Mesothelial cell of epicardium (in vitro differentiated cells): ENCODE measurements at regions not wholly inside any gene's neighbourhood (a gene's known extent, or its start where the extent isn't known, plus 50 kb on each side); places are given as distances from the start of the nearest gene placed in this dataset.

Source experiments
- DNase-seq, 2 experiments: peaks; one replicate each; pipeline ENCODE4 v3.0.0; 2021; ENCODE audit warnings: low spot score in 2 of 2; ENCODE audit not compliant: unreplicated experiment in 2 of 2
- H3K27ac Mint-ChIP-seq: 2 replicates; pipeline ENCODE4 v1.8.0; 2021; ENCODE audit warnings: mixed read lengths
- H3K27me3 Mint-ChIP-seq: 2 replicates; pipeline ENCODE4 v1.8.0; 2021; ENCODE audit warnings: low read depth, mixed read lengths
- H3K36me3 Mint-ChIP-seq: 2 replicates; pipeline ENCODE4 v1.8.0; 2021; ENCODE audit warnings: mixed read lengths
- H3K4me1 Mint-ChIP-seq: 2 replicates; pipeline ENCODE4 v1.8.0; 2021; ENCODE audit warnings: mixed read lengths
- H3K4me3 Mint-ChIP-seq: 2 replicates; pipeline ENCODE4 v1.8.0; 2021; ENCODE audit warnings: mild to moderate bottlenecking, moderate library complexity, mixed read lengths
- H3K9me3 Mint-ChIP-seq: 2 replicates; pipeline ENCODE4 v1.8.0; 2021; ENCODE audit warnings: mixed read lengths
- TF ChIP-seq, protein P1 (sequence below): fragments of 200-600 bp; sonication (generic); IDR thresholded peaks from one replicate; pipeline ENCODE4 v1.5.0; 2021; ENCODE audit warnings: antibody characterized with exemption; ENCODE audit not compliant: unreplicated experiment

DNA sequence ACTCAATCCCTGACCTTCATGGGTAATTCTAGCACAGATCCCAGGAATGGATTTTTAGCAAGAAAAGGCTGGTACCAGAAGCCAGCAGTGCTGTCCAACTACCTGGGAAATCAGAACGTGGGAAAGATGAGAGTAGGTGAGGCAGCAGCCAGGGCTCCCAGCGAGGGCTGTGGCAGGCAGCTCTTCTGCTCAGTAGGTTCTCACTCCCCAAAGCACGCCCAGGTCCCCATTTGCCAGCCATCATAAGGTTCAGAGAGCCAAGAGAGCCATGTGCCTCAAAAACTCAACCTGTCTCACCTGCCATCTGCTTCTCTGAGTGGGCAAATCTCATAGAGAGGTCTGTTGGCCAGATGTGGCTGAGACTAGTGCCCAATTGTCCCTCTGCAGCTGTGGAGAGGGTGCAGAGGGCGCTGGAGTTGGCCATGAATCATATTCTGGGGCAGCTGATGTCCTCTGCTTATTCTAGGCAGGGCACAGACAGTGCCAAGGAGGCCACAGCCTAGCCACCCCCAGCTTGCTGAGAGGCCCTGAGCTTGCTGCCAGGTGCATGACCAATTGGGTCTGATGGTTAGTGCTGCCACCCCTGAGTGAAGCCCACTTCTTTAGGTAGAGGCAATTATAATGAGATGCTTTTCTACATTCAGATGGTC lies 81.7 kb upstream of the GATB start:
- H3K9me3 Mint-ChIP-seq, result peaks cover 3% of the 10 kb centered on the region
- peaks cover 6% of the 10 kb centered on the region for H3K27me3 Mint-ChIP-seq
- no peaks in the 10 kb centered on the region for H3K4me1 Mint-ChIP-seq
- TF ChIP-seq, protein P1, sequence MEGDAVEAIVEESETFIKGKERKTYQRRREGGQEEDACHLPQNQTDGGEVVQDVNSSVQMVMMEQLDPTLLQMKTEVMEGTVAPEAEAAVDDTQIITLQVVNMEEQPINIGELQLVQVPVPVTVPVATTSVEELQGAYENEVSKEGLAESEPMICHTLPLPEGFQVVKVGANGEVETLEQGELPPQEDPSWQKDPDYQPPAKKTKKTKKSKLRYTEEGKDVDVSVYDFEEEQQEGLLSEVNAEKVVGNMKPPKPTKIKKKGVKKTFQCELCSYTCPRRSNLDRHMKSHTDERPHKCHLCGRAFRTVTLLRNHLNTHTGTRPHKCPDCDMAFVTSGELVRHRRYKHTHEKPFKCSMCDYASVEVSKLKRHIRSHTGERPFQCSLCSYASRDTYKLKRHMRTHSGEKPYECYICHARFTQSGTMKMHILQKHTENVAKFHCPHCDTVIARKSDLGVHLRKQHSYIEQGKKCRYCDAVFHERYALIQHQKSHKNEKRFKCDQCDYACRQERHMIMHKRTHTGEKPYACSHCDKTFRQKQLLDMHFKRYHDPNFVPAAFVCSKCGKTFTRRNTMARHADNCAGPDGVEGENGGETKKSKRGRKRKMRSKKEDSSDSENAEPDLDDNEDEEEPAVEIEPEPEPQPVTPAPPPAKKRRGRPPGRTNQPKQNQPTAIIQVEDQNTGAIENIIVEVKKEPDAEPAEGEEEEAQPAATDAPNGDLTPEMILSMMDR, result no peak
- H3K36me3 Mint-ChIP-seq, result no peaks in the 10 kb centered on the region
- H3K4me3 Mint-ChIP-seq, result no peak overlapping the region
- no peak overlapping the region for H3K27ac Mint-ChIP-seq
- no peak for DNase-seq

DNA sequence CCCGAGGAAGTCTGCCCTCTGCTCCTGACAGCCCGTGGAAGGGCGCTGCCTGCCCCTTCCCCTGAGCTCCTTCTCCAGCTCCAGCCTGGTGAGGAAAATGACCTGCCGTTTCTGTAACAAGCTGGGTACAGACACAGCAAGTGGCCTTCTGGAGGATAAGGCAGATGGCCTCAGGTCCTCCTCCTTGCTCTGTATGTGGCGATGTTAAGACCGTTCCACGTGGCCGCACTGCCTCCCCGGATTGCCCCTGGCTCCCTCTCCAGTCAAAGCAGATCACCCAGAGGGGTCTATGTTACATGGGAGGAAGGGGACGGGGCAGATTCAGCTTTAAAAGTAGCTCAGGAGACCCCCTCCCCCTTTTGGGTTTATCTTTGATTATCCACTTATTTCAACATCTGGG lies 80.3 kb upstream of the GATB start:
- Mint-ChIP-seq H3K4me1 (no peaks in the 10 kb centered on the region), H3K27ac (no peak overlapping the region), H3K36me3 (no peaks in the 10 kb centered on the region), H3K4me3 (no peak overlapping the region), H3K9me3 (peaks cover 3% of the 10 kb centered on the region), H3K27me3 (peaks cover 6% of the 10 kb centered on the region)
- TF ChIP-seq, protein P1, result no peak
- no peak for DNase-seq

DNA sequence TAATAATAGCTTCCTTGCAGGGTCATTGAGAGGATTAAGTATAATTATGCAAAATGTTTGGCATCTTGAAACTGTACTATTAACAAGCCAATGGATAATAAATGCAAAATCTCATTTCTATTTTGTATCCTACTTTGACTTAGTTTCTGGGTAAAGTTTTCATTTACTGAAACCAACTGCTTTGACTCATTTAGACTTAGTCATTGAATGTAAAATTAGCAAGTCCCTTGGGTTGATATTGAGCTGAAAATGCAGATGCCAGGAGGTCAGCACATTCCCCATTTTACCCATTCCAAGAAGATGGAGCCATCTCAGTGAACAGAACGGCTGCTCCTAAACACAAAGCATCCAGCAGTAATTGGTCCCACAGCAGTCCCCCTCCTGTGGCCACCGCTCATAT lies 74.7 kb upstream of the GATB start:
- H3K27me3 Mint-ChIP-seq, result no peaks in the 10 kb centered on the region
- TF ChIP-seq, protein P1, result no peak
- DNase-seq, result no peak
- H3K36me3 Mint-ChIP-seq, result no peaks in the 10 kb centered on the region
- H3K9me3 Mint-ChIP-seq, result peaks cover 3% of the 10 kb centered on the region
- no peak overlapping the region for H3K27ac Mint-ChIP-seq
- no peaks in the 10 kb centered on the region for H3K4me1 Mint-ChIP-seq
- no peak overlapping the region for H3K4me3 Mint-ChIP-seq

DNA sequence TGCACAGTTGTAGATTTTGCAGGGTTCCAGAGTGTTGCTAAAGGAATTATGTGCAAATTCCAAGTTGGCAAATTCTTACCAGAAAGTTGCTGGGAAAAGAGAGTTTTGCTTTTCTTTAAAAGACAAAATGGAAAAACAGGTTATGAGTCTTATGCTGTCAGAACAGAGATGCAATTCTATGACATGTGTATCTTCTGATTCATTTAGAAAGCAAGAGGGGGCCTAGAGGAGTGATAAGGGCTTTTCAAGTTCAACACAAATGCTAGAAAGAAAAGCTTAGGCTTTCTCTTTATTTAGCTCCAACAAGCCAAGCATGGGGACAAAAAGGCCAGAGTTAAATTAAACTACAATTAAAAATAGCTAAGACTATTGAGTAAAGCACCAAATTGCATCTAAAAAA lies 72.4 kb upstream of the GATB start:
- TF ChIP-seq, protein P1, result no peak
- Mint-ChIP-seq H3K4me1 (no peaks in the 10 kb centered on the region), H3K4me3 (no peak overlapping the region), H3K27me3 (peaks cover 2% of the 10 kb centered on the region), H3K27ac (no peak overlapping the region), H3K36me3 (no peaks in the 10 kb centered on the region), H3K9me3 (peaks cover 3% of the 10 kb centered on the region)
- DNase-seq, result no peak

DNA sequence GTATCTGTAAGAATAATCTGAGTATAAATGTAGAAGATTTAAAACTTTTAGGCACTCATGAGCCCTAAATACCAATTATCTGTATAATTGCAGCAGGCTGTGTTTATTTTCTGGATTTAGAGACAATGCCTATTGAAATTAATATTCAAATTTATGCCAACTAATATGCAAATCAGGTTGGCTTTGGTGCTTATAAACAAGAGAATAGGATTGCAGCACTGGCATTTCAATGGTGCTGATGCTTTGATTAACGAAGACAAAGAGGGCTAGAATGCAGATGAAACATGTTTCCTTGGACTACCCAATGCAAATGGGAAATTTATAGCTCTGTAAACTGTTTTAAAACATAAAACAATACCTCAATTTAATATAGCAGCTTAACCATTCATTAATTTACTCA lies 70.7 kb upstream of the GATB start:
- no peak overlapping the region for H3K27ac Mint-ChIP-seq

More for the DNA sequence above, 70.7 kb upstream of the GATB start:
- H3K4me3 Mint-ChIP-seq, result no peak overlapping the region
- DNase-seq, result no peak
- H3K27me3 Mint-ChIP-seq, result peaks cover 2% of the 10 kb centered on the region
- no peaks in the 10 kb centered on the region for H3K4me1 Mint-ChIP-seq
- peaks cover 10% of the 10 kb centered on the region for H3K9me3 Mint-ChIP-seq
- H3K36me3 Mint-ChIP-seq, result no peaks in the 10 kb centered on the region
- TF ChIP-seq, protein P1, result no peak
